ENCODE measurements at regions not wholly inside any gene's neighbourhood (a gene's known extent, or its start where the extent isn't known, plus 50 kb on each side); places are given as distances from the start of the nearest gene placed in this dataset.

GRCh38 chr5:96602776-96603175, 59.4 kb upstream of the CAST start:
- Histone ChIP-seq H3K36me3 (ENCODE audit: low read depth, low read length) (no peaks in the 10 kb centered on the region), H3K9ac (ENCODE audit: low read length) (no peak overlapping the region), H3F3A (ENCODE audit: low read length, unreplicated experiment) (no peaks in the 10 kb centered on the region), H2AFZ (ENCODE audit: low read length) (no peak overlapping the region), H3K4me1 (ENCODE audit: insufficient read depth, low read length) (peaks cover 2% of the 10 kb centered on the region; the same call in 1 of the 2 replicates), H3K79me2 (ENCODE audit: low read length) (no peaks in the 10 kb centered on the region), H3K27me3 (ENCODE audit: low read length) (no peaks in the 10 kb centered on the region), H3K9me2 (replicated peaks; ENCODE audit: low read length) (no peaks in the 10 kb centered on the region), H4K20me1 (ENCODE audit: low read length) (no peaks in the 10 kb centered on the region), H3K27ac (ENCODE audit: low read length) (no peak overlapping the region), H3K9me3 (ENCODE audit: low read length) (no peaks in the 10 kb centered on the region), H3K4me2 (ENCODE audit: low read length) (no peak overlapping the region), H3K4me3 (ENCODE audit: low read length) (no peak overlapping the region)
- POLR2A ChIA-PET (ENCODE audit: unreplicated experiment) = no interaction called here
- no peak for DNase-seq
- TF ChIP-seq EZH2phosphoT487 (IDR thresholded peaks at IDR 0.05; ENCODE audit: borderline replicate concordance, low read length) (no peak), EZH2 (IDR thresholded peaks at IDR 0.05; ENCODE audit: low read length, unreplicated experiment) (no peak), CTCF (conservative IDR thresholded peaks at IDR 0.05; ENCODE audit: low read depth, low read length) (no peak)
- BruUV-seq (replicated peaks) = no TSS peak
- ATAC-seq = no peak
- CTCF ChIA-PET = interaction anchor here (0.6 to 2.2 kb wide), 2 partner anchors 188 to 258 kb away, joined by 4 to 9 read pairs; no protein-coding TSS in a partner anchor
- intact Hi-C loops (cut with micrococcal nuclease) = loop anchor here (5.0 kb wide), 1 partner anchor 740 kb away; no protein-coding TSS in a partner anchor

DNA sequence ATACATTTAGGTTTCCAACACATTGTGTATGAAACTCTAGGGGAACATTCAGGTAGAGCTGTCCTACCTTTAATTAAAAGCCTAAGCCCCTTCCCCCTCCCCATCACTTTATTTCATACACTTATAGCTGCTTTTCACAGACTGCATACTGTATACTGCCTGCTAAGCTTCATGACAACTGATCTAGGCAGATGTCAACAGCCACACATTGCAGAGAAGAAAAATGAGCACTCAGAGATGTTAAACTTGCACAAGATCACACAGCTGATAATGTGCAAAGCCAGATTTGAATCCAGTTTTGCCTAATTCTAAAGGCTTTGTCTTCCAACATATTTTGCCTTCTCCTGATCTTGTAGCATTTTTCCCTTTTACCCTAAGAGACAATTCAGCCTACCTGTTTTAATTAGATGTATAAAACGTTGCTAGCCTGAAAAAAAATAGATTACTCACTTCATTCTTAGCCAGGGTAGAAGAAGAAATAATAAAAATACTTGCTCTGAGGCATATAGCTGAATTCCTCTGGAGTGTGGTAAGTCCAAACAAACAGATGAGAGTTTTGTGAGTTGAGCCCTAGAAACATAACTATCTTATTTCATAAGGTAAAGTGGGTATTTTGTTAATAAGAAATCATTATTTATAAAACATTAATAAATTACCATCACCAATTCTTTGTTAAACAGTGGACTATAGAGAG, 56.9 kb upstream of the CAST start:
- H3F3A ChIP-seq (ENCODE audit: low read length, unreplicated experiment) = no peaks in the 10 kb centered on the region
- no peak overlapping the region for H3K4me3 ChIP-seq (ENCODE audit: low read length)
- ChIA-PET CTCF (no interaction called here), POLR2A (ENCODE audit: unreplicated experiment) (interaction anchor here (0.6 kb wide), 1 partner anchor 58 kb away, joined by 5 read pairs; no protein-coding TSS in a partner anchor)
- ATAC-seq = 0 out of 2 replicates have a peak, but pooled peaks have one; percentile 15
- no peaks in the 10 kb centered on the region for H3K4me1 ChIP-seq (ENCODE audit: insufficient read depth, low read length)
- no TSS peak for BruUV-seq (replicated peaks)
- H3K9me3 ChIP-seq (ENCODE audit: low read length) = no peaks in the 10 kb centered on the region
- no peak overlapping the region for H2AFZ ChIP-seq (ENCODE audit: low read length)
- TF ChIP-seq EZH2phosphoT487 (IDR thresholded peaks at IDR 0.05; ENCODE audit: borderline replicate concordance, low read length) = no peak
- TF ChIP-seq EZH2 (IDR thresholded peaks at IDR 0.05; ENCODE audit: low read length, unreplicated experiment) = no peak
- no peak for TF ChIP-seq CTCF (conservative IDR thresholded peaks at IDR 0.05; ENCODE audit: low read depth, low read length)
- no peaks in the 10 kb centered on the region for H3K27me3 ChIP-seq (ENCODE audit: low read length)
- H3K36me3 ChIP-seq (ENCODE audit: low read depth, low read length) = no peaks in the 10 kb centered on the region
- no peak overlapping the region for H3K27ac ChIP-seq (ENCODE audit: low read length)
- no peak overlapping the region for H3K9ac ChIP-seq (ENCODE audit: low read length)
- no peaks in the 10 kb centered on the region for H3K9me2 ChIP-seq (replicated peaks; ENCODE audit: low read length)
- H4K20me1 ChIP-seq (ENCODE audit: low read length) = no peaks in the 10 kb centered on the region
- intact Hi-C loops (cut with micrococcal nuclease) = no loop called here
- H3K79me2 ChIP-seq (ENCODE audit: low read length) = no peaks in the 10 kb centered on the region
- H3K4me2 ChIP-seq (ENCODE audit: low read length) = no peak overlapping the region
- DNase-seq = no peak

DNA sequence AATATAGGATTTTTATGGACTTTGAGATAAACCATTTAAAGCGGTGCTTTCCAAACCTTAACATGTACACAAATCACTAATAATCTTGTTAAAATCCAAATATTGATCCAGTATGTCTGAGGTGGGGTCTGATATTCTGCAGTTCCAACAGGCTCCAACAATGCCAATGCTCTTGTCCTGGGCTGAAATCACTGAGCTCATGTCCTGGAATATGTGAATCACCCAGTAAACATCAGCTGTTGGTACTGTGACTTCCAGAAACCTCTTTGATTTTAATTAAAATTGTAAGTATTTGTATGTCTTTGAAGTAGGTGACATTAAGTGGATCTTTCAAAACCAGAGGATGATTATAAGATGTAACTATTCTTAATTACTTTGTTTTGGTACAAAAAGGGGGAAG, 52.8 kb upstream of the CAST start:
- Histone ChIP-seq H4K20me1 (ENCODE audit: low read length) (no peaks in the 10 kb centered on the region), H3K36me3 (ENCODE audit: low read depth, low read length) (no peaks in the 10 kb centered on the region), H3K27ac (ENCODE audit: low read length) (no peak overlapping the region), H3K27me3 (ENCODE audit: low read length) (no peaks in the 10 kb centered on the region), H3K9me3 (ENCODE audit: low read length) (no peaks in the 10 kb centered on the region), H3K9ac (ENCODE audit: low read length) (no peak overlapping the region), H3K4me2 (ENCODE audit: low read length) (no peak overlapping the region), H2AFZ (ENCODE audit: low read length) (no peak overlapping the region), H3K79me2 (ENCODE audit: low read length) (no peaks in the 10 kb centered on the region), H3F3A (ENCODE audit: low read length, unreplicated experiment) (no peaks in the 10 kb centered on the region), H3K4me1 (ENCODE audit: insufficient read depth, low read length) (0 out of 2 replicates have a peak, but pooled peaks cover 5% of the 10 kb centered on the region), H3K9me2 (replicated peaks; ENCODE audit: low read length) (no peaks in the 10 kb centered on the region), H3K4me3 (ENCODE audit: low read length) (no peak overlapping the region)
- no peak for TF ChIP-seq CTCF (conservative IDR thresholded peaks at IDR 0.05; ENCODE audit: low read depth, low read length)
- TF ChIP-seq EZH2 (IDR thresholded peaks at IDR 0.05; ENCODE audit: low read length, unreplicated experiment) = no peak
- no peak for TF ChIP-seq EZH2phosphoT487 (IDR thresholded peaks at IDR 0.05; ENCODE audit: borderline replicate concordance, low read length)
- ChIA-PET POLR2A (ENCODE audit: unreplicated experiment) (no interaction called here), CTCF (no interaction called here)
- DNase-seq = no peak
- no TSS peak for BruUV-seq (replicated peaks)
- intact Hi-C loops (cut with micrococcal nuclease) = no loop called here
- no peak for ATAC-seq
